CD4-positive, alpha-beta T cell (primary cell): ENCODE measurements at regions not wholly inside any gene's neighbourhood (a gene's known extent, or its start where the extent isn't known, plus 50 kb on each side); places are given as distances from the start of the nearest gene placed in this dataset.

Experiments used
- ATAC-seq: fragments of 200-7000 bp; cut with Tn5 transposase; one replicate; pipeline ENCODE4 v1.10.0; 2022; ENCODE audit warnings: mild to moderate bottlenecking; ENCODE audit not compliant: poor library complexity
- CTCF ChIA-PET: fragments of 350-600 bp; sonication (Branson Sonifier 250); formaldehyde crosslinking; loops from one replicate; lab custom pipeline; 2021; ENCODE audit warnings: antibody characterized with exemption, inconsistent platforms; lab: Charles Lee
- POLR2A ChIA-PET: fragments of 350-600 bp; sonication (Branson Sonifier 250); formaldehyde crosslinking; loops from one replicate; lab custom pipeline; 2021; ENCODE audit warnings: antibody characterized with exemption, inconsistent platforms; lab: Charles Lee
- DNase-seq, 14 experiments: peaks; one replicate each; pipeline ENCODE4 v3.0.0-alpha.2; 2013 to 2020; ENCODE audit warnings: mixed read lengths in 2 of 14
- H3K27ac ChIP-seq, 2 donors: one replicate each; pipeline versions ENCODE4 v1.5.1 to v1.7.0; 2013; ENCODE audit warnings: low read length in 2 of 2, low read depth in 1 of 2, mild to moderate bottlenecking in 1 of 2
- H3K27me3 ChIP-seq, 2 experiments: 1 replicate in 1 of 2; 2 replicates in 1 of 2; pipeline versions ENCODE4 v1.6.1 to v1.7.0; 2013; ENCODE audit warnings: low read length in 2 of 2, control low read depth in 1 of 2, mild to moderate bottlenecking in 1 of 2, moderate library complexity in 1 of 2; ENCODE audit not compliant: insufficient read depth in 2 of 2, control insufficient read depth in 1 of 2
- H3K36me3 ChIP-seq: one replicate; pipeline ENCODE4 v1.6.1; 2013; ENCODE audit warnings: low read length, control low read depth; ENCODE audit not compliant: insufficient read depth
- H3K4me1 ChIP-seq: one replicate; pipeline ENCODE4 v1.6.1; 2013; ENCODE audit warnings: low read length, control low read depth; ENCODE audit not compliant: insufficient read depth
- H3K4me3 ChIP-seq: one replicate; pipeline ENCODE4 v1.5.1; 2013; ENCODE audit warnings: mild to moderate bottlenecking, low read length, moderate library complexity
- H3K9me3 ChIP-seq, 2 experiments: 1 replicate in 1 of 2; 2 replicates in 1 of 2; pipeline versions ENCODE4 v1.6.1 to v1.7.0; 2013; ENCODE audit warnings: low read length in 2 of 2, mild to moderate bottlenecking in 2 of 2, control low read depth in 1 of 2, moderate library complexity in 1 of 2; ENCODE audit not compliant: control insufficient read depth in 1 of 2, insufficient read depth in 1 of 2
- H3K27ac Mint-ChIP-seq: one replicate; pipeline ENCODE4 v1.8.0; 2020; ENCODE audit warnings: mixed read lengths
- H3K27me3 Mint-ChIP-seq: one replicate; pipeline ENCODE4 v1.8.0; 2021; ENCODE audit warnings: mixed read lengths
- H3K36me3 Mint-ChIP-seq: one replicate; pipeline ENCODE4 v1.8.0; 2021; ENCODE audit warnings: low read depth, mixed read lengths
- H3K4me1 Mint-ChIP-seq: one replicate; pipeline ENCODE4 v1.8.0; 2021; ENCODE audit warnings: low read depth, mixed read lengths
- H3K4me3 Mint-ChIP-seq: one replicate; pipeline ENCODE4 v1.8.0; 2020; ENCODE audit warnings: mild to moderate bottlenecking, mixed read lengths
- H3K9me3 Mint-ChIP-seq: one replicate; pipeline ENCODE4 v1.8.0; 2020; ENCODE audit warnings: mixed read lengths
- intact Hi-C, 2 experiments: fragments of 100-400 bp; cut with DNase I in 1 of 2; cut with micrococcal nuclease in 1 of 2; formaldehyde crosslinking; loops; one replicate each; pipeline versions ENCODE4 v1.15.1 to v1.9.0; 2023 to 2025; cut with DNase I, micrococcal nuclease
- TF ChIP-seq, protein P1 (sequence below): fragments of 200-600 bp; IDR thresholded peaks from one replicate; pipeline ENCODE4 v1.8.0; 2022; ENCODE audit warnings: antibody characterized with exemption, mild to moderate bottlenecking

- TF ChIP-seq, protein P1, sequence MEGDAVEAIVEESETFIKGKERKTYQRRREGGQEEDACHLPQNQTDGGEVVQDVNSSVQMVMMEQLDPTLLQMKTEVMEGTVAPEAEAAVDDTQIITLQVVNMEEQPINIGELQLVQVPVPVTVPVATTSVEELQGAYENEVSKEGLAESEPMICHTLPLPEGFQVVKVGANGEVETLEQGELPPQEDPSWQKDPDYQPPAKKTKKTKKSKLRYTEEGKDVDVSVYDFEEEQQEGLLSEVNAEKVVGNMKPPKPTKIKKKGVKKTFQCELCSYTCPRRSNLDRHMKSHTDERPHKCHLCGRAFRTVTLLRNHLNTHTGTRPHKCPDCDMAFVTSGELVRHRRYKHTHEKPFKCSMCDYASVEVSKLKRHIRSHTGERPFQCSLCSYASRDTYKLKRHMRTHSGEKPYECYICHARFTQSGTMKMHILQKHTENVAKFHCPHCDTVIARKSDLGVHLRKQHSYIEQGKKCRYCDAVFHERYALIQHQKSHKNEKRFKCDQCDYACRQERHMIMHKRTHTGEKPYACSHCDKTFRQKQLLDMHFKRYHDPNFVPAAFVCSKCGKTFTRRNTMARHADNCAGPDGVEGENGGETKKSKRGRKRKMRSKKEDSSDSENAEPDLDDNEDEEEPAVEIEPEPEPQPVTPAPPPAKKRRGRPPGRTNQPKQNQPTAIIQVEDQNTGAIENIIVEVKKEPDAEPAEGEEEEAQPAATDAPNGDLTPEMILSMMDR: no peak
- no peaks in the 10 kb centered on the region for H3K36me3 Mint-ChIP-seq
These were observed 171.6 kb upstream of the MKI67 start for GRCh38 chr10:128297709-128298378.

GRCh38 chr10:128298587-128298986 is 172.4 kb upstream of the MKI67 start:
- ChIA-PET CTCF (no interaction called here), POLR2A (no interaction called here)
- Histone ChIP-seq H3K27me3 (no peaks in the 10 kb centered on the region), H3K9me3 (peaks cover 0 to 11% of the 10 kb centered on the region in 2 experiments), H3K36me3 (no peaks in the 10 kb centered on the region), H3K4me1 (no peaks in the 10 kb centered on the region), H3K4me3 (no peak overlapping the region), H3K27ac (no peak overlapping the region)
- ATAC-seq (no peak), DNase-seq (no peak)
- H3K27me3 Mint-ChIP-seq: no peaks in the 10 kb centered on the region
- no peaks in the 10 kb centered on the region for H3K4me1 Mint-ChIP-seq
- H3K36me3 Mint-ChIP-seq: no peaks in the 10 kb centered on the region
- no peak overlapping the region for H3K27ac Mint-ChIP-seq
- no peak overlapping the region for H3K4me3 Mint-ChIP-seq
- H3K9me3 Mint-ChIP-seq: peaks cover 7% of the 10 kb centered on the region
- intact Hi-C loops: no loop called here
- TF ChIP-seq, protein P1: no peak

More at GRCh38 chr10:128297709-128298378, 171.6 kb upstream of the MKI67 start:
- no peak overlapping the region for H3K4me3 Mint-ChIP-seq
- POLR2A ChIA-PET: no interaction called here
- ATAC-seq (no peak), DNase-seq (no peak)
- CTCF ChIA-PET: no interaction called here
- no peaks in the 10 kb centered on the region for H3K27me3 Mint-ChIP-seq
- Histone ChIP-seq H3K36me3 (no peaks in the 10 kb centered on the region), H3K27me3 (no peaks in the 10 kb centered on the region), H3K4me1 (no peaks in the 10 kb centered on the region), H3K9me3 (peaks cover 0 to 11% of the 10 kb centered on the region in 2 experiments), H3K4me3 (no peak overlapping the region), H3K27ac (no peak overlapping the region)
- no peaks in the 10 kb centered on the region for H3K4me1 Mint-ChIP-seq
- intact Hi-C loops: no loop called here
- H3K27ac Mint-ChIP-seq: no peak overlapping the region
- H3K9me3 Mint-ChIP-seq: peaks cover 7% of the 10 kb centered on the region

GRCh38 chr10:128300290-128300824 is 174.1 kb upstream of the MKI67 start:
- intact Hi-C loops: no loop called here
- no peak overlapping the region for H3K27ac Mint-ChIP-seq
- POLR2A ChIA-PET: no interaction called here

More at GRCh38 chr10:128300290-128300824, 174.1 kb upstream of the MKI67 start:
- TF ChIP-seq, protein P1: no peak
- Histone ChIP-seq H3K36me3 (no peaks in the 10 kb centered on the region), H3K4me3 (no peak overlapping the region), H3K27ac (no peak overlapping the region), H3K4me1 (no peaks in the 10 kb centered on the region), H3K9me3 (peaks cover 0 to 11% of the 10 kb centered on the region in 2 experiments), H3K27me3 (no peaks in the 10 kb centered on the region)
- no peaks in the 10 kb centered on the region for H3K36me3 Mint-ChIP-seq
- CTCF ChIA-PET: no interaction called here
- DNase-seq (no peak), ATAC-seq (no peak)
- no peaks in the 10 kb centered on the region for H3K27me3 Mint-ChIP-seq
- H3K9me3 Mint-ChIP-seq: peaks cover 7% of the 10 kb centered on the region
- H3K4me3 Mint-ChIP-seq: no peak overlapping the region
- H3K4me1 Mint-ChIP-seq: no peaks in the 10 kb centered on the region
